ENCODE measurements at regions not wholly inside any gene's neighbourhood (a gene's known extent, or its start where the extent isn't known, plus 50 kb on each side); places are given as distances from the start of the nearest gene placed in this dataset.

- no peaks in the 10 kb centered on the region for H3K36me3 ChIP-seq (ENCODE audit: control insufficient read depth, insufficient read depth, low read length)
- DNase-seq (ENCODE audit: low read depth) = no peak
- no peak overlapping the region for H3K4me3 ChIP-seq (ENCODE audit: low read depth, low read length)
- no peaks in the 10 kb centered on the region for H3K27me3 ChIP-seq (ENCODE audit: control insufficient read depth, insufficient read depth, low read length)
- ChIA-PET POLR2A (no interaction called here), CTCF (no interaction called here)
- no peak for TF ChIP-seq CTCF (IDR thresholded peaks at IDR 0.05; ENCODE audit: insufficient read depth, low read depth, low read length)
Observed at GRCh38 chr5:123802298-123802951, 290.4 kb downstream of the CSNK1G3 start.

- DNase-seq (ENCODE audit: low read depth) = no peak
- ChIA-PET CTCF (no interaction called here), POLR2A (no interaction called here)
- TF ChIP-seq CTCF (IDR thresholded peaks at IDR 0.05; ENCODE audit: insufficient read depth, low read depth, low read length) = no peak
- H3K36me3 ChIP-seq (ENCODE audit: control insufficient read depth, insufficient read depth, low read length) = no peaks in the 10 kb centered on the region
- no peak overlapping the region for H3K4me3 ChIP-seq (ENCODE audit: low read depth, low read length)
- no peaks in the 10 kb centered on the region for H3K27me3 ChIP-seq (ENCODE audit: control insufficient read depth, insufficient read depth, low read length)
Observed at GRCh38 chr5:123800640-123801039, 288.7 kb downstream of the CSNK1G3 start.

- ChIA-PET POLR2A (no interaction called here), CTCF (interaction anchor here (0.6 kb wide), 1 partner anchor 10 kb away, joined by 3 read pairs; no protein-coding TSS in a partner anchor)
- no peaks in the 10 kb centered on the region for H3K36me3 ChIP-seq (ENCODE audit: control insufficient read depth, insufficient read depth, low read length)
- no peak for TF ChIP-seq CTCF (IDR thresholded peaks at IDR 0.05; ENCODE audit: insufficient read depth, low read depth, low read length)
- no peak for DNase-seq (ENCODE audit: low read depth)
- H3K4me3 ChIP-seq (ENCODE audit: low read depth, low read length) = no peak overlapping the region
- H3K27me3 ChIP-seq (ENCODE audit: control insufficient read depth, insufficient read depth, low read length) = no peaks in the 10 kb centered on the region
Observed at GRCh38 chr5:123795688-123796087, 283.7 kb downstream of the CSNK1G3 start.

GRCh38 chr5:123790226-123790625 lies 278.2 kb downstream of the CSNK1G3 start:
- ChIA-PET CTCF (no interaction called here), POLR2A (no interaction called here)
- no peak for TF ChIP-seq CTCF (IDR thresholded peaks at IDR 0.05; ENCODE audit: insufficient read depth, low read depth, low read length)
- no peak for DNase-seq (ENCODE audit: low read depth)
- no peak overlapping the region for H3K4me3 ChIP-seq (ENCODE audit: low read depth, low read length)
- H3K36me3 ChIP-seq (ENCODE audit: control insufficient read depth, insufficient read depth, low read length) = no peaks in the 10 kb centered on the region
- H3K27me3 ChIP-seq (ENCODE audit: control insufficient read depth, insufficient read depth, low read length) = no peaks in the 10 kb centered on the region

- Histone ChIP-seq H3K27me3 (ENCODE audit: control insufficient read depth, insufficient read depth, low read length) (no peaks in the 10 kb centered on the region), H3K36me3 (ENCODE audit: control insufficient read depth, insufficient read depth, low read length) (no peaks in the 10 kb centered on the region), H3K4me3 (ENCODE audit: low read depth, low read length) (no peak overlapping the region)
- no peak for DNase-seq (ENCODE audit: low read depth)
- POLR2A ChIA-PET = no interaction called here
- CTCF ChIA-PET = no interaction called here
- TF ChIP-seq CTCF (IDR thresholded peaks at IDR 0.05; ENCODE audit: insufficient read depth, low read depth, low read length) = no peak
Observed at GRCh38 chr5:123787635-123788034, 275.7 kb downstream of the CSNK1G3 start.
